BJ (cell line): ENCODE measurements at regions not wholly inside any gene's neighbourhood (a gene's known extent, or its start where the extent isn't known, plus 50 kb on each side); places are given as distances from the start of the nearest gene placed in this dataset.

Source experiments
- CTCF ChIA-PET: fragments of 350-600 bp; formaldehyde crosslinking; extraction: SDS; loops from one replicate; lab custom pipeline; 2021; ENCODE audit warnings: antibody characterized with exemption, inconsistent platforms; lab: Yijun Ruan, JAX
- POLR2A ChIA-PET: fragments of 300-600 bp; sonication (Branson Sonifier 250); formaldehyde crosslinking; extraction: SDS; loops from one replicate; lab custom pipeline; 2021; ENCODE audit warnings: antibody characterized with exemption; lab: Charles Lee
- DNase-seq: peaks from one replicate; pipeline ENCODE4 v3.0.0-alpha.2; 2011; ENCODE audit warnings: low read depth
- H3K27me3 ChIP-seq: 2 replicates; pipeline ENCODE4 v1.6.0; 2011; ENCODE audit warnings: low read length; ENCODE audit not compliant: control insufficient read depth, insufficient read depth
- H3K36me3 ChIP-seq: 2 replicates; pipeline ENCODE4 v1.5.1; 2011; ENCODE audit warnings: low read length; ENCODE audit not compliant: control insufficient read depth, insufficient read depth
- H3K4me3 ChIP-seq: 2 replicates; pipeline ENCODE4 v1.5.1; 2011; ENCODE audit warnings: low read depth, mild to moderate bottlenecking, control low read depth, low read length
- CTCF ChIP-seq: IDR thresholded peaks from 2 replicates; pipeline ENCODE4 v1.5.1; 2011; ENCODE audit warnings: low read depth, mild to moderate bottlenecking, control low read depth, inconsistent platforms, low read length, moderate library complexity; ENCODE audit not compliant: insufficient read depth

- H3K27me3 ChIP-seq = no peaks in the 10 kb centered on the region
- DNase-seq = no peak
- ChIA-PET CTCF (no interaction called here), POLR2A (no interaction called here)
- H3K4me3 ChIP-seq = no peak overlapping the region
- H3K36me3 ChIP-seq = no peaks in the 10 kb centered on the region
- no peak for TF ChIP-seq CTCF
Measured at GRCh38 chr15:96064351-96064756, 266.1 kb upstream of the NR2F2 start.

- ChIA-PET CTCF (interaction anchor here (0.7 kb wide), 1 partner anchor 45 kb away, joined by 3 read pairs; no protein-coding TSS in a partner anchor), POLR2A (no interaction called here)
Measured at GRCh38 chr15:96066126-96066525, 264.4 kb upstream of the NR2F2 start.

GRCh38 chr15:96066852-96067495, 263.5 kb upstream of the NR2F2 start:
- no peak for TF ChIP-seq CTCF
- ChIA-PET CTCF (no interaction called here), POLR2A (no interaction called here)
- no peak overlapping the region for H3K4me3 ChIP-seq
- no peak for DNase-seq
- no peaks in the 10 kb centered on the region for H3K27me3 ChIP-seq
- H3K36me3 ChIP-seq = no peaks in the 10 kb centered on the region

More at GRCh38 chr15:96066126-96066525, 264.4 kb upstream of the NR2F2 start:
- no peak for DNase-seq
- Histone ChIP-seq H3K27me3 (no peaks in the 10 kb centered on the region), H3K4me3 (no peak overlapping the region), H3K36me3 (no peaks in the 10 kb centered on the region)
- no peak for TF ChIP-seq CTCF

GRCh38 chr15:96067677-96068076, 262.8 kb upstream of the NR2F2 start:
- Histone ChIP-seq H3K36me3 (no peaks in the 10 kb centered on the region), H3K4me3 (no peak overlapping the region), H3K27me3 (no peaks in the 10 kb centered on the region)
- CTCF ChIA-PET = no interaction called here
- POLR2A ChIA-PET = no interaction called here
- TF ChIP-seq CTCF = no peak
- no peak for DNase-seq

- Histone ChIP-seq H3K4me3 (no peak overlapping the region), H3K36me3 (no peaks in the 10 kb centered on the region), H3K27me3 (no peaks in the 10 kb centered on the region)
- CTCF ChIA-PET = interaction anchor here (0.7 kb wide), 1 partner anchor 79 kb away, joined by 3 read pairs; no protein-coding TSS in a partner anchor
- no peak for DNase-seq
- POLR2A ChIA-PET = no interaction called here
- no peak for TF ChIP-seq CTCF
Measured at GRCh38 chr15:96068897-96069296, 261.6 kb upstream of the NR2F2 start.
